Hepatocyte (in vitro differentiated cells): ENCODE measurements at regions not wholly inside any gene's neighbourhood (a gene's known extent, or its start where the extent isn't known, plus 50 kb on each side); places are given as distances from the start of the nearest gene placed in this dataset.

Experiments
- CTCF ChIP-seq: fragments of 200-600 bp; sonication (generic); IDR thresholded peaks from 2 replicates; pipeline ENCODE4 v1.5.1; 2016; ENCODE audit warnings: antibody characterized with exemption, mild to moderate bottlenecking; ENCODE audit not compliant: poor library complexity
- EZH2 ChIP-seq: fragments of 200-600 bp; sonication (generic); IDR thresholded peaks from 2 replicates; pipeline ENCODE4 v1.6.1; 2016; ENCODE audit warnings: antibody characterized with exemption, mild to moderate bottlenecking, borderline replicate concordance
- EZH2phosphoT487 ChIP-seq: fragments of 200-600 bp; sonication (generic); IDR thresholded peaks from one replicate; pipeline ENCODE4 v1.6.1; 2018; ENCODE audit warnings: antibody characterized with exemption, mild to moderate bottlenecking, low read depth, moderate library complexity; ENCODE audit not compliant: unreplicated experiment, severe bottlenecking

GRCh38 chr14:55898938-55899337 is 219.3 kb upstream of the PELI2 start:
- no peak for TF ChIP-seq CTCF
- TF ChIP-seq EZH2phosphoT487: no peak
- no peak for TF ChIP-seq EZH2
